ENCODE measurements at regions not wholly inside any gene's neighbourhood (a gene's known extent, or its start where the extent isn't known, plus 50 kb on each side); places are given as distances from the start of the nearest gene placed in this dataset.
A peak's percentile ranks its signal among the peaks of the same experiment; 100 is the strongest.

DNA sequence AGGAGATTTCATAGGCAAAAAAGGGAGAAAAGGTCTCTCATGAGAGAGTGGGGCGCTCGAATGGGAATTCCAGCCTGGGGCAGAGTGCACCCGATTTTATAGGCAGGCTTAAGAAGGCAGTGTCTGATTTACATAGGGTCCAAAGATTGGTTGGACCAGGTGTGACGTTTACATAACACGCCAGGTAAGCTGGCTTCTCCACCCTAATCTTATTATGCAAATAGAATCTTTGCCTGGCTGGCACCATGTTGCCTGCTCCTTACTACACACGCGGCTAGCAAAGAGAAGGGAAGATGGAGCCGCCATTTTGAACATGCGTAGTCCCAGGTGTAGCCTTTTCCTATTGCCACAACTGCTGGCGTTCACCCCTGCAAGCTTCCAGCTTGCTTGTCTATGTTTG lies 103.7 kb downstream of the SLC16A1 start:
- no peaks in the 10 kb centered on the region for H3K9me3 ChIP-seq (ENCODE audit: control insufficient read depth, insufficient read depth, low read length)
- peaks cover 46 to 48% of the 10 kb centered on the region in 2 donors for H3K27me3 Mint-ChIP-seq (ENCODE audit: low read depth in 2 of 2)
- intact Hi-C loops (cut with micrococcal nuclease): no loop called here
- no peaks in the 10 kb centered on the region for H3K9me3 Mint-ChIP-seq
- H3K4me1 Mint-ChIP-seq: peaks cover 0 to 24% of the 10 kb centered on the region in 2 donors
- TF ChIP-seq, protein P1, sequence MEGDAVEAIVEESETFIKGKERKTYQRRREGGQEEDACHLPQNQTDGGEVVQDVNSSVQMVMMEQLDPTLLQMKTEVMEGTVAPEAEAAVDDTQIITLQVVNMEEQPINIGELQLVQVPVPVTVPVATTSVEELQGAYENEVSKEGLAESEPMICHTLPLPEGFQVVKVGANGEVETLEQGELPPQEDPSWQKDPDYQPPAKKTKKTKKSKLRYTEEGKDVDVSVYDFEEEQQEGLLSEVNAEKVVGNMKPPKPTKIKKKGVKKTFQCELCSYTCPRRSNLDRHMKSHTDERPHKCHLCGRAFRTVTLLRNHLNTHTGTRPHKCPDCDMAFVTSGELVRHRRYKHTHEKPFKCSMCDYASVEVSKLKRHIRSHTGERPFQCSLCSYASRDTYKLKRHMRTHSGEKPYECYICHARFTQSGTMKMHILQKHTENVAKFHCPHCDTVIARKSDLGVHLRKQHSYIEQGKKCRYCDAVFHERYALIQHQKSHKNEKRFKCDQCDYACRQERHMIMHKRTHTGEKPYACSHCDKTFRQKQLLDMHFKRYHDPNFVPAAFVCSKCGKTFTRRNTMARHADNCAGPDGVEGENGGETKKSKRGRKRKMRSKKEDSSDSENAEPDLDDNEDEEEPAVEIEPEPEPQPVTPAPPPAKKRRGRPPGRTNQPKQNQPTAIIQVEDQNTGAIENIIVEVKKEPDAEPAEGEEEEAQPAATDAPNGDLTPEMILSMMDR (IDR thresholded peaks at IDR 0.05): no peak
- H3K27me3 ChIP-seq (ENCODE audit: control insufficient read depth, insufficient read depth, low read length): peaks cover 19% of the 10 kb centered on the region
- H3K4me3 ChIP-seq (ENCODE audit: low read length): no peak overlapping the region
- H3K4me1 ChIP-seq (ENCODE audit: control insufficient read depth, insufficient read depth, low read length): peaks cover 7% of the 10 kb centered on the region
- H3K27ac Mint-ChIP-seq: no peak overlapping the region
- no peaks in the 10 kb centered on the region for H3K36me3 Mint-ChIP-seq
- DNase-seq: no peak
- H3K27ac ChIP-seq (ENCODE audit: low read length): no peak overlapping the region
- 88% methylated on average over 10 of the region's 10 CpGs for WGBS (ENCODE audit: insufficient coverage)
- no peaks in the 10 kb centered on the region for H3K36me3 ChIP-seq (ENCODE audit: control insufficient read depth, insufficient read depth, low read length)
- H3K4me3 Mint-ChIP-seq: no peak overlapping the region
- ATAC-seq: no peak

DNA sequence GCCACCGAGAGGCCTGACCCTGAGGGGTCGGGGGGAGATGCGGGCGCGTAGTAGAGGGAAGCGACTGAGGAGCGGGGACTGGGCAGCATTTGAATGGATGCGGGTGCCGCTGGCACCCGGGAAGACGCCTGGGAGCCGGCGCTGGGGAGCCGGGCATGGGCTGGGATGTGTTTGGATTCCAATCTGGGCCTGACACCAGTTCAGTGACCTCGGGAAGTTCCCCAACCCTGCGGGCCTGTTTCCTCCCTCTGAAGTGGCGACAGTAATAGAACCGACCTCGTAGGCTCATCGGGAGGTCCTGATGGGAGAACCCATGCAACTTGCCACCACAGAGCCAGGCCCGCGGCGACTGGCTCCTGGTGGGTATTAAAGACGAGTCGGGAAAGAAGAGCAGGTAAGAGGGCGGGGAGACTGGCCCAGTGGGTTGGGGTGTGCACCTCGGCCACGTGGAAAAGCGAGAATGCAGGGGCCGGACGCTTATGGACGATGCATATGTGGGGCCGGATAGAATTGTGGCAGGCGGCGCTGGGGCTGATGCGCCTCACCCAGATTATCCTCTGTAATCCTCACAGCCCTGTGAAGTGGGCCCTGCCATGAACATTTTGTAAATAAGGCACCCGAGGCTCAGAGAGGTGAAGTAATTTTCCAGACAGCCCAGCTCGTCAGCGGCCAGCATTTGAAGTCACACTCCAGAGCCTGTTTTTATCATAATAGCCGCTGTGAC lies 105.8 kb downstream of the SLC16A1 start:
- DNase-seq (no peak), ATAC-seq (no peak)
- peaks cover 7% of the 10 kb centered on the region for H3K4me1 ChIP-seq (ENCODE audit: control insufficient read depth, insufficient read depth, low read length)
- H3K9me3 ChIP-seq (ENCODE audit: control insufficient read depth, insufficient read depth, low read length): no peaks in the 10 kb centered on the region
- WGBS (ENCODE audit: insufficient coverage): 40% methylated on average over 40 of the region's 40 CpGs
- H3K4me1 Mint-ChIP-seq: peaks cover 0 to 24% of the 10 kb centered on the region in 2 donors
- TF ChIP-seq, protein P1 (IDR thresholded peaks at IDR 0.05): no peak
- H3K9me3 Mint-ChIP-seq: no peaks in the 10 kb centered on the region
- H3K4me3 Mint-ChIP-seq: peak overlapping the region; percentile 70
- no peak overlapping the region for H3K4me3 ChIP-seq (ENCODE audit: low read length)
- H3K27me3 Mint-ChIP-seq (ENCODE audit: low read depth in 2 of 2): peaks cover 41 to 44% of the 10 kb centered on the region in 2 donors
- H3K27me3 ChIP-seq (ENCODE audit: control insufficient read depth, insufficient read depth, low read length): peaks cover 19% of the 10 kb centered on the region
- H3K27ac Mint-ChIP-seq: no peak overlapping the region
- H3K36me3 Mint-ChIP-seq: no peaks in the 10 kb centered on the region
- intact Hi-C loops (cut with micrococcal nuclease): no loop called here
- H3K36me3 ChIP-seq (ENCODE audit: control insufficient read depth, insufficient read depth, low read length): no peaks in the 10 kb centered on the region
- H3K27ac ChIP-seq (ENCODE audit: low read length): no peak overlapping the region

DNA sequence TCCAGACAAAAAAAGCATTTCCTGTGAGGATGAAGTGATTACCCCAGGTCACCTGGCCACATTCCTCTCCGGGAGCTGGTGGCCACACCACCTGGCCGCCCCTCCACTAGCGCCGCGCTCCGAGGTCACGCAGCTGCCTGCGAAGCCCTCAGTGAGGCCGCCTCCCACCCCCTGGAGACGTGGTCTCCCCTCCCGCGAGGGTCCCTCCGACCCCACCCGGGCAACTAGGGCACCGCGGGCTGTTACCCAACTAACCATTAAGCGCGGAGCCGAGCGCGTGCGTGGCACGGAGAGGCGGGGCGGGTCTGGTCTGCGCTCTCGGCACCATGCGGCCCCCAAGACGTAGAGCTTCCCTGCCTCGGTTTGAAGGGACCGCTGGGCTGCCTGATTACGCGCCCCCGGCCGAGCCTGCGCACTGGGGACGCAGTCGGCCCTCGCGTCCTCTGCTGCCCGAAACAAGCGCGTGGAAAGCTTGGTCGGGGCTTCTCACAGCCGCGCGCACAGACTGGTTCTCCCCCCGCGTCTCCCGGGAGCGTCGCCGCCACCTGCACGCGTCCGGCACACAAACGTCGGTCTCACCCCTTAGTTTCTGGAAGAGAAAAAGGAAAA lies 106.5 kb downstream of the SLC16A1 start:
- TF ChIP-seq, protein P1 (IDR thresholded peaks at IDR 0.05): no peak
- H3K4me3 ChIP-seq (ENCODE audit: low read length): no peak overlapping the region
- H3K9me3 ChIP-seq (ENCODE audit: control insufficient read depth, insufficient read depth, low read length): no peaks in the 10 kb centered on the region
- no peaks in the 10 kb centered on the region for H3K9me3 Mint-ChIP-seq
- ATAC-seq (peak in 1 of 3 donors; percentile 42), DNase-seq (no peak)
- H3K27ac ChIP-seq (ENCODE audit: low read length): no peak overlapping the region
- peaks cover 38 to 40% of the 10 kb centered on the region in 2 donors for H3K27me3 Mint-ChIP-seq (ENCODE audit: low read depth in 2 of 2)
- H3K27ac Mint-ChIP-seq: no peak overlapping the region
- peaks cover 0 to 19% of the 10 kb centered on the region in 2 donors for H3K4me1 Mint-ChIP-seq
- H3K36me3 ChIP-seq (ENCODE audit: control insufficient read depth, insufficient read depth, low read length): no peaks in the 10 kb centered on the region
- peaks cover 7% of the 10 kb centered on the region for H3K4me1 ChIP-seq (ENCODE audit: control insufficient read depth, insufficient read depth, low read length)
- intact Hi-C loops (cut with micrococcal nuclease): no loop called here
- WGBS (ENCODE audit: insufficient coverage): 2% methylated on average over 58 of the region's 58 CpGs
- H3K36me3 Mint-ChIP-seq: no peaks in the 10 kb centered on the region
- peak overlapping the region; percentile 70 for H3K4me3 Mint-ChIP-seq
- peaks cover 19% of the 10 kb centered on the region for H3K27me3 ChIP-seq (ENCODE audit: control insufficient read depth, insufficient read depth, low read length)

Measured in natural killer cell (primary cell).